ENCODE measurements at regions not wholly inside any gene's neighbourhood (a gene's known extent, or its start where the extent isn't known, plus 50 kb on each side); places are given as distances from the start of the nearest gene placed in this dataset.

GRCh38 chr13:103331924-103332323, 265.7 kb upstream of the SLC10A2 start:
- TF ChIP-seq CTCF (conservative IDR thresholded peaks at IDR 0.05; ENCODE audit: low read depth, low read length): no peak
- TF ChIP-seq EZH2 (IDR thresholded peaks at IDR 0.05; ENCODE audit: low read length, unreplicated experiment): no peak
